ENCODE measurements at regions not wholly inside any gene's neighbourhood (a gene's known extent, or its start where the extent isn't known, plus 50 kb on each side); places are given as distances from the start of the nearest gene placed in this dataset.

- no peak for DNase-seq (ENCODE audit: low read depth in 2 of 3, low spot score in 1 of 3)
Measured at GRCh38 chr4:125365731-125366130, 51.0 kb downstream of the FAT4 start.

GRCh38 chr4:125368146-125368545 is 53.4 kb downstream of the FAT4 start:
- DNase-seq (ENCODE audit: low read depth in 2 of 3, low spot score in 1 of 3), result no peak

- no peak for DNase-seq (ENCODE audit: low read depth in 2 of 3, low spot score in 1 of 3)
Measured at GRCh38 chr4:125368671-125369081, 53.9 kb downstream of the FAT4 start.

- no peak for DNase-seq (ENCODE audit: low read depth in 2 of 3, low spot score in 1 of 3)
Measured at GRCh38 chr4:125369098-125369497, 54.3 kb downstream of the FAT4 start.

- DNase-seq (ENCODE audit: low read depth in 2 of 3, low spot score in 1 of 3), result no peak
Measured at GRCh38 chr4:125370478-125370877, 55.7 kb downstream of the FAT4 start.

- no peak for DNase-seq (ENCODE audit: low read depth in 2 of 3, low spot score in 1 of 3)
Measured at GRCh38 chr4:125382995-125383394, 68.2 kb downstream of the FAT4 start.

- no peak for DNase-seq (ENCODE audit: low read depth in 2 of 3, low spot score in 1 of 3)
Measured at GRCh38 chr4:125387770-125388169, 73.0 kb downstream of the FAT4 start.

DNA sequence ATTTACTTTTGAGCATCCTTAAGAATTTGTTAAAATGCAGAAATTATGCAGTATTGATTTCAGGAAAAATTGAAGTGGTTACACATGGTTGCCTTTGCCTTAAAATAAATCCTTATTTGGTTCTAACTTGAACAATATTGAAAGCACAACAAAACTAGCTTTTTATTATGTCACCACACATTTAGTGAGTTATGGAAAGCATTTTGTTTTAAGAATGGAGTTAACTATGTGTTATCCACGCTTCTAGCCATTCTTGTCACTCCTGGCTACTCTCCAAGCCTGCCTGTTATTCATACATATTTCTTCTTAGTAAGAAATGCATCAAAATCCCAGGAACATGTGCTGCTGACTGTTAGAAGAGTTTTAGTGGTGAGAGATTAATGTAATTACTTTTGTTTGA is 73.9 kb downstream of the FAT4 start:
- no peak for DNase-seq (ENCODE audit: low read depth in 2 of 3, low spot score in 1 of 3)

GRCh38 chr4:125389713-125390112 is 75.0 kb downstream of the FAT4 start:
- DNase-seq (ENCODE audit: low read depth in 2 of 3, low spot score in 1 of 3), result no peak

DNA sequence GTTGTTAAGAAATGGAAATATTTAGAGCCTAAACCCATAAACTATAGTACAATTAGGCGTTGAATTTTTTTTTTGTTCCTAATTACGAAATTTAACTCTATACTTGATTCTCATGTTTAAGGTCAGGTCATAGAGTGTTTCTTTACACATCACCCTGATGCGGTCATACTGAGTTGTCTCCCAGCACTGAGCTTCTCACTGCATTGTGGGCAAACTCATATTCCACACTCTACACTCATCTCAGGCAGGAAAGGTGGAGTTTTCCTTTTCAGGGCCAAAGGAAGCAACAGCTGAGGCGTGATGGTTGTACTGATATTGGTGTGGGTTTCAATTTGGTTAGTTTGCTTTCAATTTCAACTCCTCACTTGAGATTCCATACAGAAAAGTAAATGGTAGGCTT is 75.4 kb downstream of the FAT4 start:
- DNase-seq (ENCODE audit: low read depth in 2 of 3, low spot score in 1 of 3), result no peak

DNA sequence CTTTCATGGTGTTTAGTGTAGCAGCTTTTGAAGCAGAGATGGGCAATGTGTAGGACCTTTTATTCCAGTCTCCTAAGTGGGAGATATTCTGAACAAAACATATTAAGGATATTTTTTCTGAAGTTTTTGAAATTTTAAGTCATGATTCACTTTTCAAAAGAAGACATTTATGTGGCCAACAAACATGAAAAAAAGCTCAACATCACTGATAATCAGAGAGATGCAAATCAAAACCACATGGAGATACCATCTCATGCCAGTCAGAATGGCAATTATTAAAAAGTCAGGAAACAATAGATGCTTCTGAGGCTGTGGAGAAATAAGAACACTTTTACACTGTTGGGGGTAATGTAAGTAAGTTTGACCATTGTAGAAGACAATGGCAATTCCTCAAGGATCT is 76.0 kb downstream of the FAT4 start:
- no peak for DNase-seq (ENCODE audit: low read depth in 2 of 3, low spot score in 1 of 3)

DNA sequence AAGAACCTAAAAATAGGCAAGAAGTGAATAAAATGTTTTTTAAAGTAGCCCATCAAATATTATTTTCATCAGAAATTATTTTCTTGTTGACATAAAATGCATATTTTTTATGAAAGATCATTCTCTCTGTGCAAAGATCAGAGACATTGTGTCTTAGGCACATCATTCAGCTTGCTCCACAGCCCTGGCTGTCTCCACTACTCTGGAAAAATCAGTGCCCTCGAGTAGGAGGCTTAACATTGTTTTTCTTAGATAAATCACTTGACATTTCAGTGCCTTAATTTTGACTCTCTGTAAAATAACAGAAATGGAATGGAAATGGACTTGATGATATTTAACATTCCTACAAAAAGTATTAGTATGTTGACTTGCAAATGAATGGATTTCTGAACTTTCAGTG is 77.9 kb downstream of the FAT4 start:
- no peak for DNase-seq (ENCODE audit: low read depth in 2 of 3, low spot score in 1 of 3)

DNA sequence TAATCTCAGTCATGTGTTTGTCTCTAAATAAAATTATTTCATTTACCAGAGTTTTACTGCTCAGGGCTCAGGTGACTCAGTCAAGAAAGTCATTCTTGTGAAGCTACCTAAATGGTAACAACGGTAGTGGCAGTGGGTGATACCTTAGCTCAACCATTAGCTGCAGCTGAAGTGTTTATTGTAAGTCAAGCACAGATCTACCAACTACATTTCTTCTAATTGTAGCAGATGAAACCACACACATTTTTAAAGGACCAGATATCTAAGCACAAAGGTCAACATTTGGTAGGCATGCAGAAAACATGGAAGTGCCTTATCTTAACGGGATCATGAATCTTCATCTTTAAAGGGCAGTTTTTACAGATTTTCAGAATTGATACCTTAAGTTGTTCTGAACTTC is 79.1 kb downstream of the FAT4 start:
- no peak for DNase-seq (ENCODE audit: low read depth in 2 of 3, low spot score in 1 of 3)

GRCh38 chr4:125397226-125397625 is 82.5 kb downstream of the FAT4 start:
- DNase-seq (ENCODE audit: low read depth in 2 of 3, low spot score in 1 of 3), result no peak

DNA sequence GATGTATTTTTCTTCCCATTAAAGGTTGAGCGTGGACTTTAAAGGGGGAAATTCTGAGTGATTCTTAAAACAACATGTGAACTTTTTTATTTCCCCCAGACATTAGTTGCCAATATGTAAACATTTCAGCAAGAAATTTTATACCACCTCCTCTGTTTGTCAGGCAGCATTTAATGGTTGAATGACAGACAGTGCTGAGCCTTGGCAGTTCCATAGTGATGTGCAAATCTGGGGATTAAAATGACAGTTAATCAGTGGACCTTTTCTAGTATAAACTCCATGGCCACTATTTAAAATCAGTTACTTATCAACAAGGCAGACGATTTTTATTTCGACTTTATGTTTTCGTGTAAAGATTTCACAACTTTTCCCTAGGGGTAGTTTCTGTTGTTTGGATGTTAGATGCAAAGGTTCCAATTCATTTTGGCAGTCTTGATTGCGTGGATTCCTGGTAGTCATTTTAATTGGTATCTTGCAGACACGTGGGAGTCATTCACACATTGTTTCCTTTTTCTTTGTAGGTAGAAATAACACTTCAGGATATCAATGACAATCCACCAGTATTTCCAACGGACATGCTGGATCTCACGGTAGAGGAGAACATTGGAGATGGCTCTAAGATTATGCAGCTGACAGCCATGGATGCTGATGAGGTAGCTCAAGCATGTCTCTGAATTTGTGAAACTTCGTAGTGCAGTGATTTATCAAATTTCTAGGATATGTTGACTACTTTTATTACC is 83.7 kb downstream of the FAT4 start:
- DNase-seq (ENCODE audit: low read depth in 2 of 3, low spot score in 1 of 3), result no peak

DNA sequence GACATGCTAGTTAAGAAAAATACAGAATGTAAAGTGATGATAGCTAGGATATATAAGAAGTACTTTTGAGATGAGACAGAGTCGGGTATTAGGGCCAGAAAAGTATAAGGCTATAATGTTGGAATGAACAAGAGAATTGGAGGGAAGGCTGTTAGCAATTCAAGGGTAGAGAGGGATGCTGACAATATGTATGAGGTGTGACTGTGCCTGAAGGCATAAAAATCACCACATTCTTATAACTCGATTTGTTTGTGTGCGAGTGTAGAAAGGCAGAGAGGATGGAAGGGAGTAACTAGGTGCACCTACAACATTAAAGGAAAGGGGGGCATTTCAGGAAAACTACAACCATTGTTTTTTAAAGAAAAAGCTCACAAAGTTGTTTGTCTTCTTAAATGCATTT is 86.0 kb downstream of the FAT4 start:
- no peak for DNase-seq (ENCODE audit: low read depth in 2 of 3, low spot score in 1 of 3)

GRCh38 chr4:125401784-125402183 is 87.0 kb downstream of the FAT4 start:
- DNase-seq (ENCODE audit: low read depth in 2 of 3, low spot score in 1 of 3), result no peak

- DNase-seq (ENCODE audit: low read depth in 2 of 3, low spot score in 1 of 3), result no peak
Measured at GRCh38 chr4:125420526-125420925, 105.8 kb downstream of the FAT4 start.

- DNase-seq (ENCODE audit: low read depth in 2 of 3, low spot score in 1 of 3), result no peak
Measured at GRCh38 chr4:125421547-125421946, 106.8 kb downstream of the FAT4 start.

DNA sequence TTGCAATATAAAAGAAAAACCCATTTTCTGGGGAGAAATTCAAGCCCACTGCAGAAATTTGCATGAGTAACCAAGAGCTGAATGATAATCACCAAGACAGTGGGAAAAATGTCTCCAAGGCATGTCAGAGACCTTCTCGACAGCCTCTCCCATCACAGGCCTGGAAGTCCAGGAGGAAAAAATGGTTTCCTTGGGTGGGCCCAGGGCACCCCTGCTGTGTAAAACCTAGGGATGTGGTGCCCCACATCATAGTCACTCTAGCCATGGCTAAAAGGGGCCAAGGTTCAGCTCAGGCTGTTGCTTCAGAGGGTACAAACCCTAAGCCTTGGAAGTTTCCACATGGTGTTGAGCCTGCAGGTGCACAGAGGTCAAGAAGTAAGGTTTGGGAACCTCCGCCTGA is 108.4 kb downstream of the FAT4 start:
- no peak for DNase-seq (ENCODE audit: low read depth in 2 of 3, low spot score in 1 of 3)

DNA sequence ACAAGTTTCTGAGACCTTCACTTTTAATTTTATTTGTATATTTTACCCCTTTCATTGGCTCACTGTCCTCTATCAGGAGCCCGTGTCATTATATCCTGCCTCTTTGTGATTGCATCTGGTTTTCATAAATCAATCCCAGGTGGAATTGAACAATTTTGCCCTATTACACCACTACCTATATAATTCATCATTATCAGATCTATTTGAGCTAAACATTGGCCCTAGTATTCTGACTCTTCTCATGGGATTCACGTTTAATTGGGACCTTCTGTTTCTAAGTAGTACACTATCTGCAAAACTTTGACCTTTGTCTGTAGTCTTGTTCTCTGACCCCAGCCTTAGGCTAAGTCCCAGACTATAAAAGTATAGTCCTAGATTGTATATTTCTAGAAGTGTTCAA is 114.1 kb downstream of the FAT4 start:
- DNase-seq (ENCODE audit: low read depth in 2 of 3, low spot score in 1 of 3), result no peak

- DNase-seq (ENCODE audit: low read depth in 2 of 3, low spot score in 1 of 3), result no peak
Measured at GRCh38 chr4:125430086-125430485, 115.3 kb downstream of the FAT4 start.

- DNase-seq (ENCODE audit: low read depth in 2 of 3, low spot score in 1 of 3), result no peak
Measured at GRCh38 chr4:125432078-125432477, 117.3 kb downstream of the FAT4 start.

GRCh38 chr4:125433453-125433852 is 118.7 kb downstream of the FAT4 start:
- DNase-seq (ENCODE audit: low read depth in 2 of 3, low spot score in 1 of 3), result no peak

Data from stimulated activated CD4-positive, alpha-beta T cell treated with anti-CD3 and anti-CD28 coated beads, Interleukin-12 subunit alpha, Interleukin-12 subunit beta, amount 100 ng/mL, for 48 hours (primary cell).